ENCODE measurements at regions not wholly inside any gene's neighbourhood (a gene's known extent, or its start where the extent isn't known, plus 50 kb on each side); places are given as distances from the start of the nearest gene placed in this dataset.

- TF ChIP-seq, protein P1, sequence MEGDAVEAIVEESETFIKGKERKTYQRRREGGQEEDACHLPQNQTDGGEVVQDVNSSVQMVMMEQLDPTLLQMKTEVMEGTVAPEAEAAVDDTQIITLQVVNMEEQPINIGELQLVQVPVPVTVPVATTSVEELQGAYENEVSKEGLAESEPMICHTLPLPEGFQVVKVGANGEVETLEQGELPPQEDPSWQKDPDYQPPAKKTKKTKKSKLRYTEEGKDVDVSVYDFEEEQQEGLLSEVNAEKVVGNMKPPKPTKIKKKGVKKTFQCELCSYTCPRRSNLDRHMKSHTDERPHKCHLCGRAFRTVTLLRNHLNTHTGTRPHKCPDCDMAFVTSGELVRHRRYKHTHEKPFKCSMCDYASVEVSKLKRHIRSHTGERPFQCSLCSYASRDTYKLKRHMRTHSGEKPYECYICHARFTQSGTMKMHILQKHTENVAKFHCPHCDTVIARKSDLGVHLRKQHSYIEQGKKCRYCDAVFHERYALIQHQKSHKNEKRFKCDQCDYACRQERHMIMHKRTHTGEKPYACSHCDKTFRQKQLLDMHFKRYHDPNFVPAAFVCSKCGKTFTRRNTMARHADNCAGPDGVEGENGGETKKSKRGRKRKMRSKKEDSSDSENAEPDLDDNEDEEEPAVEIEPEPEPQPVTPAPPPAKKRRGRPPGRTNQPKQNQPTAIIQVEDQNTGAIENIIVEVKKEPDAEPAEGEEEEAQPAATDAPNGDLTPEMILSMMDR (IDR thresholded peaks at IDR 0.05), result no peak
- no peak for TF ChIP-seq POLR2A (IDR thresholded peaks at IDR 0.05)
These were observed 97.1 kb upstream of the MAP4K3 start for GRCh38 chr2:39534095-39534711.

All from body of pancreas (tissue), 4 donors.